DMS 273 treated with DMSO at 0.1 percent for 48 hours (cell line): ENCODE measurements at regions not wholly inside any gene's neighbourhood (a gene's known extent, or its start where the extent isn't known, plus 50 kb on each side); places are given as distances from the start of the nearest gene placed in this dataset.
"Not testable (repeated sequence)": the region's sequence is repeated elsewhere in the genome, so short reads cannot be mapped to it uniquely, and the experiment has no call there.

Experiments used
- DNase-seq: peaks from one replicate; lab custom pipeline; 2025; lab: John Stamatoyannopoulos, UW

DNA sequence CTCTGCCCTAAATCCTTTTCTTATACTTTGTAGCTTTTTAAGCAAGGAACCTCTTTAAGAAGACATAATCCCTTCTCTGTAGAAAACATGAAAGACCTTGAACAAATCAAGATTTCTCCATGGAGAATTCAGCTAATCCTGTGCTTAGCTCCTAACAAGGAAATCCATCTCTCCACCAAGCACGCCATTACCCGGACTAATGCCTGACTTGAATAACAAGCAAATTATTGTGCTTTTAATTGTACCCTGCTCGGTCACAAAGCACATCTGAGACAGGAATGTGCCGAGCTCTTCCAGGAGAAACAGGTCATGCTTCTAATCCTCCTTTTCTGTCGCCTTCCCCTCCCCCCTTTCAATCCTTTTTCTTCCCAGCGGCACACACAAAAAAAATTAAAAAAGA, 141.3 kb downstream of the PSAT1 start:
- DNase-seq = no peak

DNA sequence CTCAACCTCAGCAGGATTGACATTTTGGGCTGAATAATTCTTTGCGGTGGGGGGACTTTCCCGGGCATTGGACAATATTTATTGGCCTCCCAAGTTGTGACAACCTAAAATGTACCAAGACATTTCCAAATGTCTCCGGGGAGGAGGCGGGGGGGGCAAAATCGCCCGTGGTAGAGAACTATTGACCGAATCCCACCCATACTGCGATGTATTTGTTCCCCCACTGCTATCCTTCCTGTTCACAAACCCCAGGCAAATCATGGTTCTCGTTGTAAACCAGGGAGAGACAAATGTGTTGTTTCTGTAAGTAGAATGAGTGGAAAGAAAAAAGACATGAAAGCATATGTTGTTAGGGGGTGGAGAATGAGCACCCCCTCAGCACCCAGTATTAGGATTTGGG, 141.9 kb downstream of the PSAT1 start:
- DNase-seq = no peak

DNA sequence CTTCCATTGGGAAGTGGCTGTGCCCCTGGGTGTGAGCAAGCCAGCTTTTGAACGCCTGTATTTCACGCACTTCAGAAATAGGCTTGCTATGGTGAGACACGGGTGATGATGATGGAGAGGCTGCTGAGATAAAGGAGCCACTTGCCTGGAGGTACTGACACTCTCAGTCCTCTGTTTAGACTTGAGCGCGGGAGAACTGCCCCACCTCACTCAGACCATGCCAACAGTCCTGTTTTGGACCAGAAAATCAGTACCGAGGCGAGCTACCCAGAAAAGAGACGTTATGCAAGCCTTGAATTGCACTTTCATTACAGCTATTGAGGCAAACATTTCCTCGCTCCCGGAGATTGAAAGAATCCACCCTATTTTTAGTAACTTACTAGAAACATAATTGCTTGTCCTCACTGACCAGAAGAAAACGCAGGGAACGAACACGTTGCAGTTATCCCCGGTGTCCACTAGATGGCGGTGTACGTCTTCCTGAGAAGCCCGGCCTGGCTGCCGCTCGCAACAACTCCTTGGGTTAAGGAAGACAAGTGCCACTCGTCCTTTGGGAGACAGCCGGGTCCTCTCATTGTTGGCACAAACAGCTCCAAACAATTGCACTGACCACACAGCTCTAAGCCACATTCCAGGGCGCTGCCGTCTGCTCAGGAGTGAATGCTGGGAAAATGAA, 142.4 kb downstream of the PSAT1 start:
- peak; percentile 32 for DNase-seq

DNA sequence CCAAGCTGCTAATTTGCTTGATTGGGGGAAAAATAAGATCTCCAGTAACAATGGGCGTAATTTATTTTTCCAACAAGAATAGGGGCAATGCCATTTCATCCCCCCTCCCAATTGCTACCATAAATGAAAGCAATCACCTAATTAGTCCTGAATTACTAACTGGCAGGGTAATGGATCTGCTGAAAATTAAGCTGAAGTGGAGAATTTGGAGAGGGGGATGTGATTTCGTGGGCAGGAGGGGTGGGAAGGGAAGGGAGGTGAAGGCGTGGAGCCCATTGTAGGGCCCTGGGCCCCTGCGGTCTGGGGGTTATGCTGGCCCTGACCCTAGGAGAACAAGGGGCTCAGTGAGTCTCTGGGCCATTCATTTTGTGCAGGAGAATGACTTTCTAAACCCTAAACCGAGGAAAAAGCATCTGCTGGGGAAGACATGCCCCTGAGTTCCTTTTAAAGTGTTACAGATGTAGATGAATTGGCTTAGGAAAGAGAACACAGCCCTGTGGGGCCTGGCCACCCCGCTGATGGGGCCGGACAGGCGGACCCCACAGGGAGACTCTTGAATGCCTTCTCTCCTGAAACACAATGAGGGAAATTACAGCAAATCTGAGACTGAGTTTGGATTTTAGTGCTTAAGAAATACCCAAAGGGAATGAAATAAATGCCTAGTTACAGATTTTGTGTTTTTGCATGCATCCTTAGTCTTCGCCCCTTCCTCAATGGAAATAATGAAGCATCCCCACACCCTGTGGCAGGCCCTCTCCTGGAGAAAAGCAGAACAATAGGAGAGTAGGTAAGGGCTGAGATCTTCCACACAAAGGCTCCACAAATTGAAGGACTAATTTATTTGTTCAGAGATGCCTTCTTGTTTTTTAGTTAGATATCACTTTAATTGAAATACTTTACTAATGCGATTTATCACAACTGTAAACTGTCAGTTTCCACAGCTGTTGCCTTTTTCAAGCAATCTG, 143.2 kb downstream of the PSAT1 start:
- no peak for DNase-seq

DNA sequence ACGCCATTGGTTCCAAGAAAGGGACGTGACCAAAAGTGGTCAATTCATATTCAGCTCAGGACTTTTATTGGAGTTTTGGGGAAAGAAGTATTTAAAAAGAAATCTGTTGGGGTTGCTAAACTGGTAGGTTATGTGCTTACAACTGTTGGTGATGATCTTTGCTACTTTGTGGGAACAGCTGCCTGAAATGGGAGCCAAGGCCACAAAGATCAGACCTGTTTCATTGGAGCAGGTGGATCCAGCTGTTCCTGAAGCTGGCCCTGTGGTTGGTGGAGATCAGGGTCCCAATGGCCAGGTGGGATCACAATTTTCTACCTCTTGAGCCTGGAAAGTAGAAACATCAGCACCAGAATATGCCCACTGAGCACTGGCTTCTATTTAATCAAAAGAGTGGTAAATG, 144.5 kb downstream of the PSAT1 start:
- DNase-seq = no peak

DNA sequence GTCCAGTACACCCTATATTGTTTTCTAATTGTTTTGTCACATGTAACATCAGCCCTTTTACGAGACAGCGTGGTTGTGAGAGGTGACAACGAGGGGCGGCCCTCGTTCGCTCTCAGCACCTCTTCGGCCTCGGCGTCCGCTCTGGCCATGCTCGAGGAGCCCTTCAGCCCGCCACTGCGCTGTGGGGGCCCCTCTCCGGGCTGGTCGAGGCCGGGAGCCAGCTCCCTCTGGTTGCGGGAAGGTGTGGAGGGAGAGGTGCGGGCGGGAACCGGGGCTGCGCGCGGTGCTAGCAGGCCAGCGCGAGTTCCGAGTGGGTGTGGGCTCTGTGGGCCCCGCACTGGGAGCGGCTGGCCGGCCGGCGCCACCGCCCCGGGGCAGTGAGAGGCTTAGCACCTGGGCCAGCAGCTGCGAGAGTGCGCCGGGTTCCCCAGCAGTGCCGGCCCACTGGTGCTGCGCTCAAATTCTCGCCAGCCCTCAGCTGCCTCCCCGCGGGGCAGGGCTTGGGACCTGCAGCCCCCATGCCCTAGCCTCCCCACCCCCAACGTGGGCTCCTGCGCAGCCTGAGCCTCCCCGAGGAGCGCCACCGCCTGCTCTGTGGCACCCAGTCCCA, 145.0 kb downstream of the PSAT1 start:
- DNase-seq = no peak

DNA sequence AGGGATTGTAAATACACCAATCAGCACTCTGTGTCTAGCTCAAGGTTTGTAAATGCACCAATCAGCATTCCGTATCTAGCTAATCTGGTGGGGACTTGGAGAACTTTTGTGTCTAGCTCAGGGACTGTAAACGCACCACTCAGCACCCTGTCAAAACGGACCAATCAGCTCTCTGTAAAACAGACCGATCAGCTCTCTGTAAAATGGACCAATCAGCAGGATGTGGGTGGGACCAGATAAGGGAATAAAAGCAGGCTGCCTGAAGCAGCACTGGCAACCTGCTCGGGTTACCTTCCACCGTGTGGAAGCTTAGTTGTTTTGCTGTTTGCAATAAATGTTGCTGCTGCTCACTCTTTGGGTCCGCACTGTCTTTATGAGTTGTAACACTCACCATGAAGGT, 145.7 kb downstream of the PSAT1 start:
- DNase-seq = not testable (repeated sequence)

DNA sequence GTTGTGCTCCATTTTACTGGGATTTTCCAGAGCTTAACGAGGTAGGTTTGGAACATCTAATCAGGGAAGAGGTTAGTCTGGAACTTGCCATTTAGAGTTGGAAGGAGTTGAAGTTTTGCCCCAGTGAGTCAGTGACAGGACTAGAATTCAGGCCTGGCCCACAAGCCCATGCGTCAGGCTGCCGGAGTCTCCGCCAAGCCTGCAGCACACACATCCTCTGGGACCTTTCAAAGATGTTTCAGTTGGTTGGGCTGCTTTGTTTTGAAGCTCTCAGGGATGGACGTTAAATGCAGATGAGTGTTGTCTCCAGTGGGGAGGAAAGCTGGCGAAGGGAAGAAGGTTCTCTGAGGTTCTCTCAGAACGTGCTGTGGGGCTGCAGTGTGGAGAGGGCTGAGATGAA, 147.0 kb downstream of the PSAT1 start:
- no peak for DNase-seq

DNA sequence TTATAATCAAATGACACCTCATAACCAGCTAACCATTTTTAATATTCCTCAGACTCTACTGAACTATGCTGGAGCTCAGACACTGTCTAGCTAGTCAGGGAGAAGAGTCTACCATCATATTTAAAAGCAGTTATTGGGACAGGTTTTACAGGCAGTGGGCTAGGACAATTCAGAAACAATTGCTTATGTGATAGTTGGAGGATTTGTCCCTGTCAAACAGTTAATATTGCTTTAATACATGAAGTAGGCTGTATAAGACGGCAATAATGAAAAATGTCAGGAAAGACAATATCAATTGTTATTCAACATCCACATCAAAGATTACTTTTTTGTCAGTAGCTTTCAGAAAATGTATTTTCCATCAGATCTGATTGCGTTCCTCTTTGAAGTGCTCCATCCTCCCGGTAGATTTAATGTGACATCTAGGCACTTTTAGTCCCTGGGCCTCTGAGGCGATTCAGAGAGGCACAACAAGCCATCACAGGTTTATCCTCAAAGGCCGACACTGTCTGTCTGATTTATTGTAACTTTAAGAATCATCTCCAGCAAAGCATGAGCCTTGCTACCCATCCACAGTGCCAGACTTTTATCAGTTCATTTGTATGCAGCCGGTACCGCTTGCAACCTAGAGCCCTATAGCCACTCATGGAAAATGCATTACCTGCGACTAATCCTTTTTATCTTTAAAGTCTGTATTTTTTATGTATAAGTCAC, 152.2 kb downstream of the PSAT1 start:
- no peak for DNase-seq

DNA sequence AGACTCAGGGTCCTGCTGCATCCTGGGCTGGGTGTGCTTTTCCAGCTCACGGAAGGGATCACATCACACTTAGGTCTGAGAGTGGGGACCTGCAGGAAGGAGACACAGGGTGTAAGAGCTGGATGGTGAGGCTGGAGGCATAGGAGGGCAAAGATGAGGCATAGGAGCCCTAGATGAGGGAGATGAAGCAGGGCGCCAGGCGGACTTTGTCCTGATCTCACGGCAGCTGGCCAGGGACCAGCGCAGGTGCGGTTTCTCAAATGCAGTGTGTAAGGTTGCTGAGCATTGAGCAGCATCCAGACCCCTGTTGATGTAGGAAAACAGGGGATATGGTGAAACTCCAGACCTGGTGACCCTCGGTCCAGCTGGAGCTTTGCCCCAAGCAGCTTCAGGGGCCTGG, 156.5 kb downstream of the PSAT1 start:
- no peak for DNase-seq

DNA sequence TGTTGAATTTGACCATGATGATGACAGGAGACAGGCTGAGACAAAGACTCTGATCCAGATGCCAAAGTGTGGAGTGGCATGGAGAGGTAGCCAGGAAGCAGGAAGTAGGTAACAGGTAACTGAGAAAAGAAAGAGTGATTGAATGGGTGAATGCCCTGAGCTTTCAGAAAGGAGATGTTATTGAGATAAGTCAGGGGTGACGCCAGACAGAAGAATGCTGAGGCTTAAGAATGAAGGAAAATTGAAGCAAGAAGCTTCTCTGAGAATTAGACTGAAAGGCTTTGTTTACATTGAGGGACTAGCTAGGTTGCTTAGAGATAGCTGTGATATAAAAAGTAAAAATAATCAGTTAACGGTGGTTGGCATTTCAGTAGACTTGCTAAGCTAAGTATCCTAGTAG, 165.7 kb downstream of the PSAT1 start:
- DNase-seq = no peak

DNA sequence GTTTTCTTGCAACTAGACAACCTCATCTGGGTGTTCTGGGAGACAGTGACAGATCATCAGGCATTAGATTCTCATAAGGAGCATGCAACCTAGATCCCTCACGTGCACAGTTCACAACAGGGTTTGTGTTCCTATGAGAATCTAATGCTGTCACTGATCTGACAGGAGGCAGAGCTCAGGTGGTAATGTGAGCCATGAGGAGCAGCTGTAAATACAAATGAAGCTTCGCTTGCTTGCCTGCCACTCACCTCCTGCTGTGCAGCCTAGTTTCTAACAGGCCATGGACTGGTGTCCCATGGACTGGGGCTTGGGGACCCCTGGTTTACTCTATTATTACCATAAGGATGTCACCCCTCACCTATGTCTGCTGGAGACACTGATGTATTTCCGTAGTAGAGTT, 166.8 kb downstream of the PSAT1 start:
- no peak for DNase-seq

DNA sequence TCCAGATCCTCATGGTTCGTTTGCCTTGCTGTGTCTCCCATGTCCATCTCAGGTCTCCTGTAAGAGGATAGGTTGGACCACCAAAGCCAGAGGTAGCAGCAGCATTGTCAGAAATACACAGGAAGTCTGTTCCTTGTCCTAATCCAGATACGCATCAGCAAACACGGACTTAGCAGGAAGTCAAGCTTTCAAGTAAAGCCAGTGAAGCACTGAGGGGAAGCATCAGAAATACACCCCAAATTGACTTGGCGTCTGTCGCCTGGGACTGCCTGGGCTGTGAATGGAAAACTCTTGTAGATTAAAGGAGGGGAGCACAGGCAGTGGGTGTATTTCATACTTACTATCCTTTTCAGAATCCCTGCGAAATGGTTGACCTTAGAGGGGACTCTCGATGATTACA, 171.3 kb downstream of the PSAT1 start:
- no peak for DNase-seq

DNA sequence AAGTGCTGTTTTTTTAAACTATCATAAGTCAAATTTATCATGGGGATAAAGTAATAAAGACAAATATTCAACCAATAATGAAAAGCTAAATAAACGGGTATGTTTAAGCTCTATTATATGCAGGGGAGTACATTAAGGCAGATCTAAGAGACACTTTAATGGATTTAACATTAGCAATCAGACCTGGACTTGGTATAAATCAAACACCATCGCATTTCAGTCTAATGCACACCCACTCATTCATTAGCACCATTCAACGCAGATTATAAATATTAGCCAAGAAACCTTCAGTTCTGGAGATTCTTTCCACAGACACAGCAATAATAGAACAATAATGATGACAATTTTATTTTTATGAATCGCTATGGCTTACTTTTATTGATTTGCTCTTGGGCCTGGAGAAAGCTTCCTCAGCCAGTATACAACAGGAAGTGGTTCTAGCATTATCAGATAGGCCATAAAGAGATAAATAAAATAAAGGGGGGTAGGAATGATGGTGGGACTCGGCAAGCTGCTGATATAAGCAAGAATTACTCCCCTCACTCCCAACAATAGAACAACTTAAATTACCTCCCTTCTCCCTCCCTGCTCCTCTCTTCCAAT, 172.2 kb downstream of the PSAT1 start:
- DNase-seq = no peak

DNA sequence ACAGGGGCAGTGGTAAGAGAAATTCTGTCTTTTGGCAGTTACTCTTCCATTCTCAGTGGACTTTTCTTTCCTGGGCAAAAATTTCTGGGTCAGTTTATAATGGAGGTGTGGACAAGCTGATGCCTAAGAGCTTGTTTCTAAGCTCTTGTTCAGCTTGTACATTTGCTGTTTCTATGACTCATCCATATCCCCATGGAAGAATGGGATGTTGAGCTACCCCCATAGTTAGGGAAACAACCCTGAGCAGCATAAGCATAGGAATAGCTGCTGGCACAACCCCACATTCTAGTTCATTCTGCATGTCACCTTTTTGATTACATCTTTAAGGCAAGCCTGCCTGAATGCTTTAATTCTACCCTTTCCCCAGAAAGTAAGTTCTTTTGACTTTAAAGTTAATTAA, 173.3 kb downstream of the PSAT1 start:
- DNase-seq = no peak

DNA sequence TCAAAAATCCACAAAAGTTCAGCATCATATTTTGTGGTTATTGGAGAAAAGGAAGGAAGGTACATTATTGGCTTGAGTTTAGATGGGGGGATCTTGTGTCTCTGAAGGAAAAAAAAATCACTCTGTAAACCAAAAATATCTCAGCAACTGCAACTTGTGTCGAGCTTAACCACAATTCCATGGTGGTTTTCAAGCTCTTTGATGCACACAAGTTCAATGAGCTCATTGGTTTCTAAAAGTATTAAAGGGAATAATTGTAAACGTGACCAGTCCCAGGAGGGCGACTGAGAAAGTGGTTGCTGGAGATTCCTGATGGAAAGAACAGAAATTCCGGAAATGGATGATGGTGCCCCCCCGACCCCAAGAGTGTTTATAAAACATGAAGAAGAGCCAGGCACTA, 173.8 kb downstream of the PSAT1 start:
- DNase-seq = no peak

DNA sequence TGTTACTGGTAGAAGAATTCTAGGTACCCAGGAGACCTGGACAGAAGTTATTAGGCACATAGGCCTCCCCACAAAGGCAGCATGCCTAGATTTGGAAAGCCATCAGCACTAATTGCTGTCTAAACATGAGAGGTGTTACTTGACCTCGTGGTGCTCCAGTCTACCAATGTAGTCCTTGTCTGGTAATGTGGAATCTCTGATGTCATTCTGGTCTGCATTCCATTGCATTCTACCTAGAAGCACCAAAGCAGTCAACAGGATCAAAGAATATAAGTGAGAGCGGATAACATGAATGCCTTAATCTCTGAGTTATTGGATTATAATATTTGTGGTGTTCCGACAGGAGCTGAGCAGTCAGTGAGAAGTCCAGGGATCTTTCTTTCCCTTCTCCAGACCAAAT, 175.2 kb downstream of the PSAT1 start:
- DNase-seq = no peak

DNA sequence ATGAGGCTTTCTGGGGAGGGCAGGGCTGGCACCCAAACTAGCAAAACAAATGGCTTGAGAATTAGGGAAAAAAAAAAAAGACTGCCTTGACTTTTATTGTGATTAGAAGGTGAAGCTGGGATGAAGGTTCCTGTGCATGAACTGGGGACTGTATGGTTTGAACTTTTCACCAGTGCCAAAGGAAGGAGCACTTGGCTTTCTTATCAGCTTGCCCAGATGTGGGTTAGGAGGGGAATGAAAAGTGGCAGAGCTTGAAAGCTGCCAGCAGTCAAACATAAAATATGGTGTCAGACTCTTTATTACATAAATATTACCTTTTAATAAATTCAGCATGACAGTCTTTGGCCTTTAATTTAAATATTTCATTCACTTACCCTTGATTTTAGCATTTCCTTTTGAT, 182.5 kb downstream of the PSAT1 start:
- DNase-seq = no peak

DNA sequence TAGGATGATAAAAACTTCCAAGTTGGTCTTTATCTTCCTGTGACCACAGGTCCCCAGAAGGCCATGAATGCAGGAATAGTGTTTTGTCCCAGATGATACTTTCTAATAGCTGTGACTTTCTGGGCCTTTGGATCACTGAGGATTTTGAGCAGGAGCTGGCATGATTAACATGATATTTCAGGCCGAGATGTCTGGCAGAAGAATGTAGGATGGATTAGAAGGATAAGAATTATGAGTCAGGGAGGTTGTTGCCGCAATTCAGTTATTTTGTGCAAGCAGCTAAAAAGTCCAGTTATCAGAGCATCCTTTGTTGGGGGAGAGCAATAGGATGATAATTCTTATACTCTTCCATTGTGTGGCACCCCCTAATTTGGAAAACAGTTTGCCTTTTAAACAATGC, 189.7 kb downstream of the PSAT1 start:
- no peak for DNase-seq

DNA sequence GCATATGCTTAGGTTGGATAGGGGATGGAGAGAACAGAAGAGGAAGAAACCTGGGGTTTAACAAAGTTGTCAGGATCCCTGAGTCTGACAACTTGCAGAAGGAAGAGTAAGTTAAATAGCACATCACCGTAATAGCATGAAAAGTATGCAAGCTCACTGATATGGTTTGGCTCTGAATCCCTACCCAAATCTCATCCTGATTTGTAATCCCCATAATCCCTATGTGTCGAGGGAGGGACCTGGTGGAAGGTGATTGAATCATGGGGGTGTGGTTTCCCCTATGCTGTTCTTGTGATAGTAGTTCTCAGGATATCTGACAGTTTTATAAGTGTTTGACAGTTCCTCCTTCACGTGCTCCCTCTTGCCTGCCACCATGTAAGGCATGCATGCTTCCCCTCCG, 193.3 kb downstream of the PSAT1 start:
- DNase-seq = no peak

DNA sequence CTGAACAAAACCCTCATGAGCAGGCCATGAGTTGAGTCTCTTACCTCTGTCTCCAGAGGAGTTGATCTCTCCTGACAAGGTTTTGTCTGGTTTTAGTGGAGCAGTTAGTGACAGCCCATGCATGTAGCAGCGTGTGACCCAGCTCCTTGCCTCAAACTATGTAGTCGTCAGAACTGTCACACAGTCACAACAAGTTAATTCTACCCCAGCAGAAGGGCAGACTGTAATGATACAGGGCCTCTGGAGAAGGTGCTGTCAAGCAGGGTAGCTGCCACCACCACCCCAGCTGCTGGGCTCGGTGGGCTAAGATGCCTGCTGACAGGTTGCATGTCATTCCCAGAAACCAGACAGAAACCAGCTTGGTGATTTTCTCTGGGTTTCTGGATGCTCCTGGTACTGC, 194.5 kb downstream of the PSAT1 start:
- no peak for DNase-seq

DNA sequence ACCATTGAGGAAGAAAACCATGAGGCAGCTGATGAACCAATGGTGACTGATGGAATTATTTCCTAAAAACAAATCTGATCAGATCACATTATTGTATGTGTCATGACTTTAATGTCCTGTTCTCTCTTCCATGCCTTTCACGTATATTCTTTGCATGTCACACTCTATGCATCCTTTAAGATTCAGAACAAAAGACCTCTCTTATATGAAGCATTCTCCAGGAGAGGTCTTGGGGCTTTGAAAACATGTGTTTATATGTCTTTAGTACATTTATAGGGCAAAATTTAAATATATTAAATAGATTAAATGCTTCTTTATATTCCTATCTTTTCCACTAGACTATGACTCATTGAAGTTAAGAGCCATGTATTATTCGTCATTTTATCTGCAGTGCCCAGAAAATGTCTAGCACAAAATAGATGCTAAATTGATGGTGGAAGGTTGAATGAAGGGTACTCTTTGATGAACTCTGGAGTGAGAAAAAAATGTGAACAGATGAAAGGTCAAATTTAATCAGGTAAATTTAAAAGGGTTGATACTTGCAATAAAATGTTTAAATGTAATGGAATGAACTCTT, 196.3 kb downstream of the PSAT1 start:
- no peak for DNase-seq
